Body of pancreas (tissue), 4 donors: ENCODE measurements at regions not wholly inside any gene's neighbourhood (a gene's known extent, or its start where the extent isn't known, plus 50 kb on each side); places are given as distances from the start of the nearest gene placed in this dataset.

Source experiments
- POLR2A ChIP-seq, 3 donors: fragments of 450-650 bp; IDR thresholded peaks; one replicate each; pipeline ENCODE4 v1.6.1; 2016; ENCODE audit warnings: antibody characterized with exemption in 3 of 3, mild to moderate bottlenecking in 2 of 3
- TF ChIP-seq, protein P1 (sequence below), 7 experiments: fragments of 450-650 bp in 4 of 7; fragments of 200-600 bp in 3 of 7; sonication (generic) in 3 of 7; IDR thresholded peaks; one replicate each; pipeline ENCODE4 v1.5.1; 2016 to 2019; ENCODE audit warnings: antibody characterized with exemption in 7 of 7

DNA sequence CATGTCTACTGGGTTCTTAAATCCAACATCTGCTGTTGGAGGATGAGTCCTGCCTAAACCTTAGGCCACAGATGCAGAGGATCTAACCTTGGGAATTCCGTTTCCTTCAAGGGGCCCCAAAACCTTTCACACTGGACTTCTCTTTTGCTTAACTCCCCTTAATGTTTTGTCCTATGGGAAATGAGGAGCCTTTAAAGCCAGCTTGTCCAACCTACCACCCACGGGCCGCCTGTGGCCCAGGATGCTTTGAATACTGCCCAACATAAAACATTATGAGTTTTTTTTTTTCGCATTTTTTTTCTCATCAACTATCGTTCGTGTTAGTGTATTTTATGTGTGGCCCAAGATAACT lies 157.2 kb upstream of the SLC1A4 start:
- no peak for TF ChIP-seq POLR2A (IDR thresholded peaks at IDR 0.05)
- TF ChIP-seq, protein P1, sequence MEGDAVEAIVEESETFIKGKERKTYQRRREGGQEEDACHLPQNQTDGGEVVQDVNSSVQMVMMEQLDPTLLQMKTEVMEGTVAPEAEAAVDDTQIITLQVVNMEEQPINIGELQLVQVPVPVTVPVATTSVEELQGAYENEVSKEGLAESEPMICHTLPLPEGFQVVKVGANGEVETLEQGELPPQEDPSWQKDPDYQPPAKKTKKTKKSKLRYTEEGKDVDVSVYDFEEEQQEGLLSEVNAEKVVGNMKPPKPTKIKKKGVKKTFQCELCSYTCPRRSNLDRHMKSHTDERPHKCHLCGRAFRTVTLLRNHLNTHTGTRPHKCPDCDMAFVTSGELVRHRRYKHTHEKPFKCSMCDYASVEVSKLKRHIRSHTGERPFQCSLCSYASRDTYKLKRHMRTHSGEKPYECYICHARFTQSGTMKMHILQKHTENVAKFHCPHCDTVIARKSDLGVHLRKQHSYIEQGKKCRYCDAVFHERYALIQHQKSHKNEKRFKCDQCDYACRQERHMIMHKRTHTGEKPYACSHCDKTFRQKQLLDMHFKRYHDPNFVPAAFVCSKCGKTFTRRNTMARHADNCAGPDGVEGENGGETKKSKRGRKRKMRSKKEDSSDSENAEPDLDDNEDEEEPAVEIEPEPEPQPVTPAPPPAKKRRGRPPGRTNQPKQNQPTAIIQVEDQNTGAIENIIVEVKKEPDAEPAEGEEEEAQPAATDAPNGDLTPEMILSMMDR (IDR thresholded peaks at IDR 0.05) = no peak
